K562 (cell line): ENCODE measurements at regions not wholly inside any gene's neighbourhood (a gene's known extent, or its start where the extent isn't known, plus 50 kb on each side); places are given as distances from the start of the nearest gene placed in this dataset.

Source experiments
- ATAC-seq: fragments of 200-7000 bp; cut with Tn5 transposase; 3 replicates; pipeline ENCODE4 v1.9.1; 2020; ENCODE audit warnings: moderate library complexity
- BruUV-seq: library from RNA; stranded (reverse); fragments of 400-500 nt; replicated peaks from 2 replicates; lab custom pipeline; 2021; lab: Mats Ljungman, UMichigan
- CTCF ChIA-PET: fragments of 300-600 bp; formaldehyde crosslinking; extraction: SDS; loops from one replicate; lab custom pipeline; 2021; ENCODE audit warnings: low intra/inter-chr PET ratio; lab: Yijun Ruan, JAX
- POLR2A ChIA-PET: fragments of 300-600, 350-650 bp; sonication (Branson Sonifier 250); formaldehyde crosslinking; extraction: SDS; loops from one replicate; lab custom pipeline; 2021; ENCODE audit warnings: antibody characterized with exemption, inconsistent platforms; lab: Yijun Ruan, JAX
- DNase-seq, 4 experiments: peaks; one replicate each; pipeline versions ENCODE4 v3.0.0 to v3.0.0-alpha.2; 2011 to 2018; ENCODE audit warnings: low spot score in 3 of 4, mixed read lengths in 3 of 4; ENCODE audit errors: extremely low read depth in 1 of 4
- FAIRE-seq: peaks from 2 replicates; lab custom pipeline; 2011; peaks lifted over from hg19 to GRCh38; lab: Jason Lieb, UNC
- H2AFZ ChIP-seq: 2 replicates; pipeline ENCODE4 v1.6.0; 2011; ENCODE audit warnings: low read depth, low read length, control low read depth, inconsistent platforms
- H3K27ac ChIP-seq: fragments of 200-600 bp; 3 replicates; pipeline ENCODE4 v1.8.0; 2011; ENCODE audit warnings: low read depth, mild to moderate bottlenecking, control low read depth, inconsistent platforms, low read length, moderate library complexity, mixed read lengths; ENCODE audit errors: extremely low read depth
- H3K27me3 ChIP-seq, 2 experiments: fragments of 300-600 bp in 1 of 2; 2 replicates in 1 of 2; 3 replicates in 1 of 2; pipeline versions ENCODE4 v1.6.0 to v1.8.0; 2011; ENCODE audit warnings: inconsistent platforms in 2 of 2, low read length in 2 of 2, mild to moderate bottlenecking in 1 of 2, mixed read lengths in 1 of 2, moderate library complexity in 1 of 2; ENCODE audit not compliant: control insufficient read depth in 2 of 2, insufficient read depth in 2 of 2
- H3K36me3 ChIP-seq: fragments of 300-600 bp; 3 replicates; pipeline ENCODE4 v1.8.0; 2011; ENCODE audit warnings: mild to moderate bottlenecking, low read length, inconsistent platforms; ENCODE audit not compliant: control insufficient read depth, insufficient read depth
- H3K4me1 ChIP-seq, 2 experiments: fragments of 200-600 bp in 1 of 2; replicated peaks in 1 of 2; 2 replicates in 1 of 2; 3 replicates in 1 of 2; pipeline versions ENCODE4 v1.5.1 to v1.8.0; 2011; ENCODE audit warnings: inconsistent platforms in 2 of 2, low read length in 2 of 2, mild to moderate bottlenecking in 1 of 2, mixed read lengths in 1 of 2, moderate library complexity in 1 of 2; ENCODE audit not compliant: control insufficient read depth in 2 of 2, insufficient read depth in 2 of 2
- H3K4me2 ChIP-seq: 2 replicates; pipeline ENCODE4 v1.6.1; 2011; ENCODE audit warnings: low read length, control low read depth, inconsistent platforms, mixed read lengths; ENCODE audit not compliant: insufficient read depth
- H3K4me3 ChIP-seq: fragments of 200-600 bp; sonication (generic), shearing (Covaris generic); 2 replicates; pipeline ENCODE4 v1.5.1; 2016; ENCODE audit warnings: control low read depth, inconsistent platforms
- H3K79me2 ChIP-seq: fragments of 200-600 bp; 3 replicates; pipeline ENCODE4 v1.8.0; 2011; ENCODE audit warnings: low read length, inconsistent platforms; ENCODE audit not compliant: control insufficient read depth, insufficient read depth
- H3K9ac ChIP-seq, 2 experiments: 2 replicates each; pipeline versions ENCODE4 v1.6.0 to v1.6.1; 2011; ENCODE audit warnings: low read depth in 2 of 2, low read length in 2 of 2, control low read depth in 1 of 2, inconsistent platforms in 1 of 2, mild to moderate bottlenecking in 1 of 2, mixed read lengths in 1 of 2; ENCODE audit not compliant: insufficient read depth in 1 of 2
- H3K9me1 ChIP-seq: one replicate; pipeline ENCODE4 v1.6.0; 2011; ENCODE audit warnings: inconsistent platforms, mild to moderate bottlenecking, low read length, moderate library complexity; ENCODE audit not compliant: control insufficient read depth, insufficient read depth
- H3K9me3 ChIP-seq: replicated peaks from 2 replicates; pipeline ENCODE4 v1.5.1; 2011; ENCODE audit warnings: low read depth, low read length, inconsistent platforms; ENCODE audit not compliant: control insufficient read depth, insufficient read depth
- H4K20me1 ChIP-seq: replicated peaks from 2 replicates; pipeline ENCODE4 v1.6.1; 2011; ENCODE audit warnings: low read length, inconsistent platforms, mixed read lengths; ENCODE audit not compliant: control insufficient read depth, insufficient read depth
- ARID2 ChIP-seq: fragments of 450-650 bp; IDR thresholded peaks from 2 replicates; pipeline ENCODE4 v1.6.1; 2017; ENCODE audit warnings: antibody characterized with exemption, mild to moderate bottlenecking
- HMG20A ChIP-seq: fragments of 450-650 bp; formaldehyde crosslinking; conservative IDR thresholded peaks from 2 replicates; pipeline ENCODE4 v1.4.0; 2020; ENCODE audit warnings: mild to moderate bottlenecking, mixed read lengths
- MAFG ChIP-seq: fragments of 450-650 bp; conservative IDR thresholded peaks from 2 replicates; pipeline ENCODE4 v1.6.1; 2016; ENCODE audit warnings: missing genetic modification characterization, missing compliant biosample characterization
- MYNN ChIP-seq, 2 experiments: sonication (generic); formaldehyde crosslinking in 1 of 2; IDR thresholded peaks; 2 replicates each; pipeline versions ENCODE4 v1.5.0 to v1.6.1; 2016 to 2020; ENCODE audit warnings: antibody characterized with exemption in 1 of 2, missing genetic modification reagents in 1 of 2
- POLR2AphosphoS2 ChIP-seq: IDR thresholded peaks from 2 replicates; pipeline ENCODE4 v1.6.1; 2012; ENCODE audit warnings: low read length, improper control_type of control experiment
- ZNF316 ChIP-seq: fragments of 450-650 bp; IDR thresholded peaks from 2 replicates; pipeline ENCODE4 v1.6.1; 2016
- ZNF77 ChIP-seq: fragments of 250-450 bp; sonication (Bioruptor Pico); IDR thresholded peaks from 2 replicates; pipeline ENCODE4 v1.5.0; 2020
- WGBS: fragments of 100-300 bp; shearing (Covaris generic); methylation state at CpG from one replicate; pipeline ENCODE4 v1.1.6; 2016; ENCODE audit warnings: low coverage, mixed read lengths; ENCODE audit not compliant: insufficient coverage; ENCODE audit errors: missing lambda C conversion rate; 5-methylcytosine and 5-hydroxymethylcytosine counted together
- in situ Hi-C: fragments of 300-500 bp; cut with MboI; formaldehyde crosslinking; loops from 4 replicates; pipeline ENCODE4 v1.15.0; 2018; ENCODE audit warnings: inconsistent platforms, mixed read lengths
- intact Hi-C: fragments of 100-400 bp; cut with micrococcal nuclease; formaldehyde crosslinking; loops from 2 replicates; pipeline ENCODE4 v1.14.2; 2022
- TF ChIP-seq, protein P1 (sequence below), 2 experiments: fragments of 450-650 bp; IDR thresholded peaks; 2 replicates each; pipeline ENCODE4 v1.6.1; 2016; ENCODE audit warnings: mild to moderate bottlenecking in 2 of 2, borderline replicate concordance in 1 of 2, low read depth in 1 of 2, moderate library complexity in 1 of 2

DNA sequence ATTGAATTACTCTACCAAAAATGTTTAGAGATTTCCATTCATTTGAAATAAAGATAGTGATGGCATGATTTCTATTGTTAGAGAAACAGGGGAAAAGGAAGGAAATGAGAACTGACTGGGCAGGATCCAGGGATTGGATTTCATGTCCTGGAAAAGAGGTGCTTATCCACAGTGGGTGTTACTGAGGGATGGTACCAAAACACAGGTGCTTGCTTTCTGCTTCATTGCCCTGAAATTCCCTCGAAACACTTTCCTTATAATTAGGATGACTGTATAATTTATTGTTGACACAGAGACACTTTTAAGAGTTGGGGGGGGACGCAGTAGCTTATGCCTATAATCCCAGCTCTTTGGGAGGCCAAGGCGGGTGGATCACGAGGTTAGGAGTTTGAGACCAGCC lies 185.0 kb upstream of the KCNK2 start:
- CTCF ChIA-PET = no interaction called here
- no peak for TF ChIP-seq ARID2
- no peak for TF ChIP-seq ZNF316
- TF ChIP-seq MYNN (IDR thresholded peaks at IDR 0.05) = no peak
- TF ChIP-seq MYNN (CRISPR knock-in tag; IDR thresholded peaks at IDR 0.05) = no peak
- TF ChIP-seq MAFG (tag) = no peak
- no peak for TF ChIP-seq HMG20A (CRISPR knock-in tag)
- TF ChIP-seq, protein P1, sequence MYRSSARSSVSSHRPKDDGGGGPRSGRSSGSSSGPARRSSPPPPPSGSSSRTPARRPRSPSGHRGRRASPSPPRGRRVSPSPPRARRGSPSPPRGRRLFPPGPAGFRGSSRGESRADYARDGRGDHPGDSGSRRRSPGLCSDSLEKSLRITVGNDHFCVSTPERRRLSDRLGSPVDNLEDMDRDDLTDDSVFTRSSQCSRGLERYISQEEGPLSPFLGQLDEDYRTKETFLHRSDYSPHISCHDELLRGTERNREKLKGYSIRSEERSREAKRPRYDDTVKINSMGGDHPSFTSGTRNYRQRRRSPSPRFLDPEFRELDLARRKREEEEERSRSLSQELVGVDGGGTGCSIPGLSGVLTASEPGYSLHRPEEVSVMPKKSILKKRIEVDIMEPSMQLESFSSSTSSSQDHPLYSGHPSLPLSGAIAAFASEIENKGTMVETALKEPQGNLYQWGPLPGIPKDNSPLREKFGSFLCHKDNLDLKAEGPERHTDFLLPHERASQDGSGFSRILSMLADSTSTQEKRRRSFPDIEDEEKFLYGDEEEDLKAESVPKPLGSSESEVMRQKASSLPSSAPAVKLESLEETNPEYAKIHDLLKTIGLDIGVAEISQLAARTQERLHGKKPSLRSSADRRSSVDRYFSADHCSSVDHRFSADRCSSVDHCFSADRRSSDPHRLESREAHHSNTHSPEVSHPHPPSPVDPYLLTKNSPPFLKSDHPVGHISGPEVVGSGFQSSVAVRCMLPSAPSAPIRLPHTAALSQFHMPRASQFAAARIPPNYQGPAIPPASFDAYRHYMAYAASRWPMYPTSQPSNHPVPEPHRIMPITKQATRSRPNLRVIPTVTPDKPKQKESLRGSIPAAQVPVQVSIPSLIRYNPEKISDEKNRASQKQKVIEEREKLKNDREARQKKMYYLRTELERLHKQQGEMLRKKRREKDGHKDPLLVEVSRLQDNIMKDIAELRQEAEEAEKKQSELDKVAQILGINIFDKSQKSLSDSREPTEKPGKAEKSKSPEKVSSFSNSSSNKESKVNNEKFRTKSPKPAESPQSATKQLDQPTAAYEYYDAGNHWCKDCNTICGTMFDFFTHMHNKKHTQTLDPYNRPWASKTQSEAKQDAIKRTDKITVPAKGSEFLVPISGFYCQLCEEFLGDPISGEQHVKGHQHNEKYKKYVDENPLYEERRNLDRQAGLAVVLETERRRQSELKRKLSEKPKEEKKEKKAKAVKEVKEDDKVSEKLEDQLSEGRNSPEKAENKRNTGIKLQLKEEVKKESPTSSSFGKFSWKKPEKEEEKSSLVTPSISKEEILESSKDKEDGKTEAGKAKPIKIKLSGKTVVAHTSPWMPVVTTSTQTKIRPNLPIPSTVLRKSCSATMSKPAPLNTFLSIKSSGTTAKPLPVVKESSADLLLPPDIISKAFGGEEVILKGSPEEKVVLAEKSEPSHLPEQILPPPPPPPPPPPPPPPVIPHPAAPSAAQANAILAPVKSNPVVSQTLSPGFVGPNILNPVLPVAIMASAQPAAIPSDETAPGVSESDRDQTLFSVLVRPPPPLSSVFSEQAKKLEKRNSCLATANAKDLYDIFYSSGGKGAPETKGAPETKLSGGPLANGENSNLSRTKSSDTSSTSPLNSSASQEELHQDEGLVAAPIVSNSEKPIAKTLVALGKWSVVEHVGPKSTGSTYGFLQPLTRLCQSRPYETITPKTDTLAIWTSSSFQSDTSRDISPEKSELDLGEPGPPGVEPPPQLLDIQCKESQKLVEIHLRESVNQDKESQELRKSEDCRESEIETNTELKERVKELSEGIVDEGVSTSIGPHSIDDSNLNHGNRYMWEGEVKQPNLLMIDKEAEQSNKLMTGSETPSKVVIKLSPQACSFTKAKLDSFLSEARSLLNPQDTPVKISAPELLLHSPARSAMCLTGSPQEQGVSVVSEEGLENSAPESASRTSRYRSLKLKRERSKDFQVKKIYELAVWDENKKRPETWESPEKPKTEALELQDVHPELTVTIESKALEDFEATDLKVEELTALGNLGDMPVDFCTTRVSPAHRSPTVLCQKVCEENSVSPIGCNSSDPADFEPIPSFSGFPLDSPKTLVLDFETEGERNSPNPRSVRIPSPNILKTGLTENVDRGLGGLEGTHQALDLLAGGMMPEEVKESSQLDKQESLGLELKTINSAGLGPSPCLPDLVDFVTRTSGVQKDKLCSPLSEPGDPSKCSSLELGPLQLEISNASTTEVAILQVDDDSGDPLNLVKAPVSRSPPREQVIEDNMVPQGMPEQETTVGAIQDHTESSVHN (IDR thresholded peaks at IDR 0.05; ENCODE audit: borderline replicate concordance in 1 of 2, low read depth in 1 of 2) = no peak
- no peak for TF ChIP-seq POLR2AphosphoS2
- TF ChIP-seq ZNF77 (CRISPR knock-in tag) = no peak

More for the DNA sequence above, 185.0 kb upstream of the KCNK2 start:
- H3K9ac ChIP-seq = no peak overlapping the region
- ATAC-seq = no peak
- FAIRE-seq = no peak
- no peaks in the 10 kb centered on the region for H3K4me1 ChIP-seq
- POLR2A ChIA-PET = no interaction called here
- intact Hi-C loops = no loop called here
- no peak overlapping the region for H3K27ac ChIP-seq
- no peaks in the 10 kb centered on the region for H3K9me3 ChIP-seq
- no peak overlapping the region for H3K4me2 ChIP-seq
- DNase-seq = no peak
- H3K79me2 ChIP-seq = no peaks in the 10 kb centered on the region
- H3K27me3 ChIP-seq = no peaks in the 10 kb centered on the region
- H3K4me3 ChIP-seq = no peak overlapping the region
- no TSS peak for BruUV-seq
- H4K20me1 ChIP-seq = no peaks in the 10 kb centered on the region
- H3K9me1 ChIP-seq = no peaks in the 10 kb centered on the region
- 6% methylated on average over 4 of the region's 4 CpGs for WGBS
- in situ Hi-C loops = no loop called here
- no peak overlapping the region for H2AFZ ChIP-seq
- H3K36me3 ChIP-seq = no peaks in the 10 kb centered on the region
